Heart left ventricle (tissue), 13 donors: ENCODE measurements at regions not wholly inside any gene's neighbourhood (a gene's known extent, or its start where the extent isn't known, plus 50 kb on each side); places are given as distances from the start of the nearest gene placed in this dataset.

Source experiments
- CTCF ChIP-seq, 12 donors: fragments of 200-600 bp; sonication (generic) in 4 of 12; IDR thresholded peaks; one replicate each; pipeline versions ENCODE4 v1.5.0 to v1.8.0; 2018 to 2022; ENCODE audit warnings: antibody characterized with exemption in 12 of 12, mild to moderate bottlenecking in 5 of 12
- POLR2A ChIP-seq, 2 donors: fragments of 450-650 bp; IDR thresholded peaks; one replicate each; pipeline ENCODE4 v1.6.1; 2017; ENCODE audit warnings: antibody characterized with exemption in 2 of 2, mild to moderate bottlenecking in 2 of 2, moderate library complexity in 2 of 2
- donor health status: ischemic (EF 13 %, LVEDD 7.1; RV severe dilation, severe dysfunction).
- donor health status: DM: no; HTN: yes; CAD: no.
- donor health status: DM: no; HTN: no; CAD: no.
- donor health status: ischemic (EF 25% LVEDD 6.9; RV normal size, moderate dysfunction).
- donor health status: ischemic (EF 25% LVEDD 5.7; RV mildly dilated, moderate dysfunction).
- donor health status: ischemic (EF 35%, LVEDD 5.7; RV mildly dilated, moderate dysfunction).
- donor health status: nonischemic (EF 11% LVEDD 7.7; RV severe dilation, severe dysfunction).
- donor health status: DM: yes; HTN: yes; CAD: no.
- donor health status: PGD.
- donor health status: ischemic (EF 29% LVEDD 5.4; RV normal size, mild dysfunction).
- donor health status: nonischemic (EF 23%, LVEDD 6.1; RV moderate dilation, normal function).

- TF ChIP-seq CTCF (IDR thresholded peaks at IDR 0.05) (no peak), POLR2A (IDR thresholded peaks at IDR 0.05) (no peak)
These were observed 59.0 kb upstream of the ADGRA3 start for GRCh38 chr4:22574880-22575279.
